Endothelial cell of umbilical vein (primary cell): ENCODE measurements at regions not wholly inside any gene's neighbourhood (a gene's known extent, or its start where the extent isn't known, plus 50 kb on each side); places are given as distances from the start of the nearest gene placed in this dataset.

ENCODE experiments used
- BruUV-seq: library from RNA; stranded (reverse); fragments of 400-500 nt; replicated peaks from 2 replicates; lab custom pipeline; 2021; lab: Mats Ljungman, UMichigan
- CTCF ChIA-PET: fragments of 300-600, 350-600 bp; sonication (Branson Sonifier 250); formaldehyde crosslinking; loops from one replicate; lab custom pipeline; 2021; ENCODE audit warnings: antibody characterized with exemption, inconsistent platforms; lab: Charles Lee
- POLR2A ChIA-PET: fragments of 300-600, 350-600 bp; sonication (Branson Sonifier 250); formaldehyde crosslinking; loops from one replicate; lab custom pipeline; 2021; ENCODE audit warnings: antibody characterized with exemption, inconsistent platforms; lab: Charles Lee
- DNase-seq: peaks from one replicate; pipeline ENCODE4 v3.0.0-alpha.2; 2011; ENCODE audit warnings: low read depth, low spot score
- FAIRE-seq: peaks from 2 replicates; lab custom pipeline; 2011; peaks lifted over from hg19 to GRCh38; lab: Jason Lieb, UNC
- H2AFZ ChIP-seq: 2 replicates; pipeline ENCODE4 v1.6.0; 2012; ENCODE audit warnings: low read depth, low read length, control low read depth, inconsistent platforms
- H3K27ac ChIP-seq: 2 replicates; pipeline ENCODE4 v1.5.1; 2011; ENCODE audit warnings: low read depth, mild to moderate bottlenecking, control low read depth, low read length, moderate library complexity; ENCODE audit not compliant: insufficient read depth
- H3K27me3 ChIP-seq, 2 experiments: 2 replicates each; pipeline versions ENCODE4 v1.6.0 to v1.6.1; 2011; ENCODE audit warnings: low read length in 2 of 2, mixed read lengths in 1 of 2; ENCODE audit not compliant: control insufficient read depth in 2 of 2, insufficient read depth in 2 of 2
- H3K36me3 ChIP-seq, 2 experiments: 2 replicates in 1 of 2; 3 replicates in 1 of 2; pipeline ENCODE4 v1.5.1; 2011; ENCODE audit warnings: low read length in 2 of 2, mild to moderate bottlenecking in 1 of 2, moderate library complexity in 1 of 2; ENCODE audit not compliant: control insufficient read depth in 2 of 2, insufficient read depth in 2 of 2; ENCODE audit errors: extremely low read depth in 1 of 2
- H3K4me1 ChIP-seq: 3 replicates; pipeline ENCODE4 v1.5.1; 2011; ENCODE audit warnings: mild to moderate bottlenecking, low read length; ENCODE audit not compliant: control insufficient read depth, insufficient read depth; ENCODE audit errors: extremely low read depth
- H3K4me2 ChIP-seq: 2 replicates; pipeline ENCODE4 v1.6.1; 2011; ENCODE audit warnings: low read length, control low read depth, mixed read lengths; ENCODE audit not compliant: insufficient read depth
- H3K4me3 ChIP-seq, 3 experiments: fragments of 200-600 bp in 1 of 3; sonication (generic), shearing (Covaris generic) in 1 of 3; replicated peaks in 1 of 3; 2 replicates each; pipeline ENCODE4 v1.5.1; 2011 to 2016; ENCODE audit warnings: control low read depth in 3 of 3, low read length in 3 of 3, mild to moderate bottlenecking in 2 of 3, inconsistent platforms in 1 of 3, low read depth in 1 of 3, moderate library complexity in 1 of 3; ENCODE audit not compliant: insufficient read depth in 1 of 3
- H3K79me2 ChIP-seq: 2 replicates; pipeline ENCODE4 v1.6.0; 2012; ENCODE audit warnings: low read length, inconsistent platforms; ENCODE audit not compliant: control insufficient read depth, insufficient read depth
- H3K9ac ChIP-seq: replicated peaks from 2 replicates; pipeline ENCODE3; 2011; ENCODE audit warnings: low read length, control low read depth; ENCODE audit not compliant: insufficient read depth; ENCODE audit errors: extremely low read depth
- H3K9me1 ChIP-seq: replicated peaks from 3 replicates; pipeline ENCODE4 v1.6.0; 2011; ENCODE audit warnings: mild to moderate bottlenecking, low read length; ENCODE audit not compliant: control insufficient read depth, insufficient read depth; ENCODE audit errors: extremely low read depth
- H3K9me3 ChIP-seq: replicated peaks from 2 replicates; pipeline ENCODE4 v1.5.1; 2012; ENCODE audit warnings: low read length, inconsistent platforms; ENCODE audit not compliant: control insufficient read depth, insufficient read depth
- H4K20me1 ChIP-seq: replicated peaks from 2 replicates; pipeline ENCODE3; 2011; ENCODE audit warnings: mild to moderate bottlenecking, low read length; ENCODE audit not compliant: control insufficient read depth, insufficient read depth; ENCODE audit errors: extremely low read depth
- CTCF ChIP-seq, 2 donors: IDR thresholded peaks; 1 replicate in 1 of 2; 2 replicates in 1 of 2; pipeline ENCODE4 v1.5.1; 2011; ENCODE audit warnings: low read length in 2 of 2, mild to moderate bottlenecking in 2 of 2, moderate library complexity in 2 of 2, control low read depth in 1 of 2, inconsistent platforms in 1 of 2, low read depth in 1 of 2; ENCODE audit not compliant: insufficient read depth in 1 of 2; ENCODE audit errors: extremely low read depth in 1 of 2
- EZH2 ChIP-seq: IDR thresholded peaks from 2 replicates; pipeline ENCODE4 v1.6.1; 2012; ENCODE audit warnings: borderline replicate concordance, low read depth, mild to moderate bottlenecking, moderate library complexity, low read length, inconsistent platforms; ENCODE audit not compliant: severe bottlenecking
- FOS ChIP-seq: IDR thresholded peaks from 2 replicates; pipeline ENCODE4 v1.6.1; 2011; ENCODE audit warnings: mild to moderate bottlenecking, low read length, moderate library complexity, borderline replicate concordance; ENCODE audit not compliant: insufficient read depth
- GATA2 ChIP-seq: IDR thresholded peaks from 2 replicates; pipeline ENCODE4 v1.7.0; 2011; ENCODE audit warnings: low read depth, mild to moderate bottlenecking, moderate library complexity, mixed read lengths, low read length; ENCODE audit not compliant: insufficient read length, insufficient read depth
- JUN ChIP-seq: IDR thresholded peaks from 2 replicates; pipeline ENCODE4 v1.6.1; 2011; ENCODE audit warnings: borderline replicate concordance, low read depth; ENCODE audit not compliant: insufficient read length, insufficient read depth
- MAX ChIP-seq: IDR thresholded peaks from 2 replicates; pipeline ENCODE4 v1.6.1; 2011; ENCODE audit not compliant: insufficient read depth, insufficient read length
- MYC ChIP-seq: IDR thresholded peaks from one replicate; pipeline ENCODE4 v1.6.1; 2011; ENCODE audit warnings: mild to moderate bottlenecking, low read depth, low read length
- POLR2AphosphoS5 ChIP-seq: IDR thresholded peaks from 2 replicates; pipeline ENCODE4 v1.6.1; 2012; ENCODE audit warnings: low read depth, mild to moderate bottlenecking, control low read depth, low read length, moderate library complexity; ENCODE audit not compliant: insufficient read depth
- dilution Hi-C: fragments of 300-500 bp; cut with MboI; formaldehyde crosslinking; loops from one replicate; pipeline ENCODE4 v1.15.0; 2019; ENCODE audit warnings: low sequenced_read_pairs; ENCODE audit not compliant: extremely low pct_ligation_motif_present
- intact Hi-C: fragments of 100-400 bp; cut with micrococcal nuclease; formaldehyde crosslinking; loops from one replicate; pipeline ENCODE4 v1.10.0; 2022

- FAIRE-seq (peak; percentile 93), DNase-seq (peak; percentile 94)
- Histone ChIP-seq H3K4me1 (peaks cover 23% of the 10 kb centered on the region), H3K36me3 (no peaks in the 10 kb centered on the region), H3K9ac (no peak overlapping the region), H3K27ac (peak overlapping the region; percentile 56), H3K4me3 (no peak overlapping the region), H3K9me3 (no peaks in the 10 kb centered on the region), H3K79me2 (no peaks in the 10 kb centered on the region), H2AFZ (peak overlapping the region; percentile 12), H4K20me1 (no peaks in the 10 kb centered on the region), H3K27me3 (no peaks in the 10 kb centered on the region), H3K4me2 (peak overlapping the region; percentile 62), H3K9me1 (no peaks in the 10 kb centered on the region)
- ChIA-PET POLR2A (interaction anchor here (0.6 to 1.0 kb wide), 6 partner anchors 53 to 596 kb away, joined by 3 to 5 read pairs (median 3); partner anchors contain the start of gene JAG1), CTCF (interaction anchor here (0.6 to 3.1 kb wide), 19 partner anchors 10 to 1650 kb away, joined by 3 to 22 read pairs (median 4); partner anchors contain the start of gene JAG1)
- intact Hi-C loops: loop anchor here (1.0 to 10.0 kb wide), 10 partner anchors 32 to 1288 kb away; no protein-coding TSS in a partner anchor
- TF ChIP-seq CTCF (IDR thresholded peaks at IDR 0.05; ENCODE audit: extremely low read depth in 1 of 2, insufficient read depth in 1 of 2, low read depth in 1 of 2, low read length in 2 of 2): peak in 1 of 2 donors; percentile 13
- no peak for TF ChIP-seq MAX
- no peak for TF ChIP-seq MYC
- peak; percentile 90 for TF ChIP-seq GATA2
- no peak for TF ChIP-seq EZH2
- peak; percentile 97 for TF ChIP-seq JUN
- peak; percentile 84 for TF ChIP-seq POLR2AphosphoS5
- peak; percentile 100 for TF ChIP-seq FOS
- dilution Hi-C loops: no loop called here
- no TSS peak for BruUV-seq
Observed at GRCh38 chr20:11267131-11267761, 593.4 kb upstream of the JAG1 start.
